DMS 273 (cell line): ENCODE measurements at regions not wholly inside any gene's neighbourhood (a gene's known extent, or its start where the extent isn't known, plus 50 kb on each side); places are given as distances from the start of the nearest gene placed in this dataset.

Source experiments
- DNase-seq: peaks from one replicate; lab custom pipeline; 2025; ENCODE audit not compliant: unreplicated experiment; lab: John Stamatoyannopoulos, UW

- DNase-seq, result peak; percentile 10
These were observed 107.3 kb upstream of the ST6GALNAC5 start for GRCh38 chr1:76759950-76760349.

GRCh38 chr1:76763738-76764137, 103.5 kb upstream of the ST6GALNAC5 start:
- peak; percentile 15 for DNase-seq

GRCh38 chr1:76764638-76765454, 102.4 kb upstream of the ST6GALNAC5 start:
- peak; percentile 75 for DNase-seq

- DNase-seq, result no peak
These were observed 100.9 kb upstream of the ST6GALNAC5 start for GRCh38 chr1:76766381-76766780.

- no peak for DNase-seq
These were observed 97.4 kb upstream of the ST6GALNAC5 start for GRCh38 chr1:76769911-76770310.

- DNase-seq, result peak; percentile 74
These were observed 96.3 kb upstream of the ST6GALNAC5 start for GRCh38 chr1:76770979-76771378.

GRCh38 chr1:76781447-76781846, 85.8 kb upstream of the ST6GALNAC5 start:
- DNase-seq, result no peak

- no peak for DNase-seq
These were observed 84.5 kb upstream of the ST6GALNAC5 start for GRCh38 chr1:76782809-76783208.

- no peak for DNase-seq
These were observed 82.8 kb upstream of the ST6GALNAC5 start for GRCh38 chr1:76784502-76784901.

GRCh38 chr1:76786222-76786621, 81.1 kb upstream of the ST6GALNAC5 start:
- no peak for DNase-seq

- DNase-seq, result no peak
These were observed 73.7 kb upstream of the ST6GALNAC5 start for GRCh38 chr1:76793594-76793993.

- DNase-seq, result peak; percentile 78
These were observed 67.6 kb upstream of the ST6GALNAC5 start for GRCh38 chr1:76799700-76800099.

- peak; percentile 89 for DNase-seq
These were observed 65.2 kb upstream of the ST6GALNAC5 start for GRCh38 chr1:76802094-76802493.

- no peak for DNase-seq
These were observed 59.6 kb upstream of the ST6GALNAC5 start for GRCh38 chr1:76807543-76808260.
